HG03064 (cell line): ENCODE measurements at regions not wholly inside any gene's neighbourhood (a gene's known extent, or its start where the extent isn't known, plus 50 kb on each side); places are given as distances from the start of the nearest gene placed in this dataset.
"Not testable (repeated sequence)": the region's sequence is repeated elsewhere in the genome, so short reads cannot be mapped to it uniquely, and the experiment has no call there.

ENCODE experiments used
- ATAC-seq: cut with Tn5 transposase; IDR thresholded peaks from one replicate; pipeline ENCODE4 v1.9.1; 2021; ENCODE audit warnings: low read depth; ENCODE audit not compliant: unreplicated experiment

DNA sequence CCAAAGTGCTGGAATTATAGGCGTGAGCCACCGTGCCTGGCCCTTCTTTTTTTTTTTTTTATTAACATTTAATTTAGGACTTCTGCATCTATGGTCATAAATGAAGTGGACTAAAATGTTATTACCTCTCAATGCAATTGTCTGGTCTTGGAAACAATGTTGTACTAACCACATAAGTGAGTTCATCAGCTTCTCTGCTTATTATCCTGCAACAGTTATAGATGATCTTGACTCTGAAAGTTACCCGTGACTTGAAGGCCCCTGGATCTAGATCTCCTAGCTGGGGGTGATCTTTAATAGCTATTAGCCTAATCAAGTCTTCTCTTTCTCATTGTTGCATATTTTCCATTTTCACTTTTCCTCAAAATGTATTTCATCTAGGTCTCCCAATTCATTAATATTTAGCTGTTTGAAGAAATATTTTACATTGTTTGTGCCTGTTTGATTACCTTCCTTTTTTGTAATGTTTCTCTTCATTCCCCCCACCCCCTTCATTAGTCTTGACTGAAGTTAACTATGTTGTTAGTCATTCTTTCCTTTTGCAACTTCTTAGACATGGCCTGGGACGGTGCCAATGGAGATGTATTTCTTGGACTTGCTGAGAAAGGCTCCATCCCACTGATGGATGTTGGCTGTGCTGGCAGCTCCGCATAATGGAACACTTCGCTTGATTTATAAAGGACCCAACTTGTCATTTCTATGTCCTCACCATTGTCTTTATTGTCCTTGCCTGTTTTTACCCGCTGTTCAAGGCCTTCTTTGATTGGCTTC lies 141.6 kb upstream of the RIOK3 start:
- no peak for ATAC-seq

DNA sequence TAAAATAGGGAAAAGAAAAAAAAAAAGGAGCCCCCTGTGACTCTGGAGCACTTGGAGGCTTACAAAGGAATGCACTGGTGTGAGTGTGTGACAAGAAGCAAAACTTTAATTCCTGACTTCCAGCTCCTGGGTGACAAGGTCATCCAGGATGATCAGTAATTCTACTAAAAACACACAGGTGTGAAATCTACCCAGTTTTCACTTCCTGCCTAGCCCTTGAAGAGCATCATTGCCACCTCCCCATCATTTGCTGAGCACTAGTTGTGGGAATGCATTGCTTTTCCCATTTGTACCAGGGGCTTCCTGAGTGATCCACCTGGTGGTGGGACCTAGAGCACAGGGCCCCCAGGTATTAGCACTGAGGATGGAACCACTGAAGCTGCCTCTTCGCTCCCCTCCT lies 139.7 kb upstream of the RIOK3 start:
- ATAC-seq, result no peak

DNA sequence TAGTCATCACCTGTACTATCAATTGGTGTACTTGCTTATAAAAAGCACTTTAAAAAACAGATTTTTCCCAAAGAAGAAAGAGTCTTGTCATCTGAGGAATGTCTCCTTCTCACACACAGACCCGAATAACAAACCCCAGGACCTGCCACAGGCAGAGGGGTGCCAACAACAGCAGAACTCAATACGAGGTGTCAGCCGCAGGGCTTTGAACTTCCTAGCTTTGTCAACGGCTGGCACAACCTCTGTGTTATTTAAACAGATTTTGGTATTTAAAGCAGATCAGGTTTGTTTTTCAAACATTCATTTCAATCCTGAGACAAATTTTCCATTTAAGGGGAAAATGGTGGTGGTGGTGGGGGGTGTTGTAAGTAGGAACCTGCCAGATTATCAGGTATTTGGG lies 138.4 kb upstream of the RIOK3 start:
- no peak for ATAC-seq

DNA sequence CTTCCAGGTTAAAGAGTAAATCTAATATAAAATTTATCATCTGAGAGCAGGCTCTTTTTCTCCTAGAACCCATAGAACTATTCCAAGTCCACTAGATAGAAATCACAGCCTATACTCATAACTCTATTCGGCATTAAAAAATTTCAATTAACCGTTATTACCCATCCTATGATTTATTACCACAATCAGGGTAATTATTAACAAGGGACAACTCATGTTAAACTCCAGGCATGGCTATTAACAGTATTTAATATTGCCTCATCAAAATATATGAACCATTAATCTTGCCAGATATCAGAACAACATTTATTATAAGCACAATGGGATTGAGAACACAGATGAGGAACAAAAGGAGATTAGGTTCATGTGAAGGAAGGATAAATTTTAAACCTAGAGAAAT lies 136.8 kb upstream of the RIOK3 start:
- no peak for ATAC-seq

DNA sequence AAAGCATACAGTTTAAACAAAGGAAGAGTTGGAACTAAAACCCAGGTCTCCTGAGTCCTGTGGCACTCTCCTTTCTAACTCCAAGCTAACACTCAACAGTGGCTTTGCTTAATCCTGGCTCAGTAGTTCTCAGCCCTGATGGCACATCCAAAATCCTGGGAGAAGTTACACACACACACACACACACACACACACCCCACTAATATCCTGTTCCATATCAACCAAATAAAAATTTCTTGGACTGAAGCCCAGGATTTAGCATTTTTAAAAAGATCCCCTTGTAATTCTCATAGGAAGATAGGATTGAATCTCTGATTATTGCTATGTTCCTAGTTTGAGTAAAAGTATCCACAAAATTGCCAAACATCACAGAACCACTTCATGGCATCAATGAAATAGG lies 136.1 kb upstream of the RIOK3 start:
- no peak for ATAC-seq

DNA sequence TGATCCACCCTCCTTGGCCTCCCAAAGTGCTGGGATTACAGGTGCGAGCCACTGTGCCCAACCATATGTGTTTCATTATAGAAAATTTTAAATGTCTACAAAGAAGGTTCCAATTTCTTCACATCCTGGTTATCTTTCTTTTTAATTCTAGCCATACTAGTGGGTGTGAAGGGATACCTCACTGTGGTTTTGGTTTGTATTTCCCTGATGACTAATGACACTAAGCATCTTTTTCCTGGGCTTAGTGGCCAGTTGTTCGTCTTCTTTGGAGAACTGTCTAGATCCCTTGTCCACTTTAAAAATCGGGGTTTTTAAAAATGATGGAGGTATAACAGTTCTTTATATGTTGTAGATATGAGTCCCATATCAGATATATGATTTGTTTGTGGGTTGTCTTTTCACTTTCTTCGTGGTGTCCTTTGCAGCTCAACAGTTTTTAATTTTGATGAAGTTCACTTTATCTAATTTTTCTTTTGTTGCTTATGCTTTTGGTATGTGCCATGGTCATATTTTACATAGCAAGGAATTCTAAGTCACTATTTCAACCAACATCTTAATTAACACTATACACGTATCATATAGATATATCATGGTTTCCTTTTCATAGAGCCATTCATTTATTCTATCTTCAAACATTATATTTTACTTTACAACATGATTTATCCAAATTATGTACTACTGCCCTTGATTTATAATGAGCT lies 135.0 kb upstream of the RIOK3 start:
- ATAC-seq, result no peak

DNA sequence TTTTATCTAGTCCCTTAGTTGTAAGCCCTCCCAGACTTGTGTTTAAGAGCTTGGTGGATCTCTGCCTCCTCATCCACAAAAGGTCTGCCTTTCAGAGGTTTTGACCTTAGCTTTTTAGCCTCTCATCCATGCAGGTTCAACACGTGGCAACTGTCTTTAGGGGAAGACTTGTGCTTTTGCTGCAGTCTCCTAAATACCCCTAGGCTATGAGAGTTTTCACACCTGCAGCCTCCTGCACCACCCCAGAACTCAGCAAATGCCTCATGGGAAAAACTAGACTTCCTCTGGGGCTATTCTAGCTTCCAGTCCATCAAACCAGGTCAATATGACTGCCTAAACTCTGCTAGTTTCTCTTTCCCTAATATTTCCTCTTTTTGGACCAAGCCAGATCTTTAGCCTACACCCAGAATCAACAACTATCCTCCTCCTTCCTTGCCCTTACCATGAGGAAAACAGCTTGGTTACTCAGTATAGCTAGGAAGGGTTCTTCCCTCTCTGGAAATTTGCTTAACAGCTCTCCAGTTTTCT lies 132.3 kb upstream of the RIOK3 start:
- ATAC-seq, result no peak

DNA sequence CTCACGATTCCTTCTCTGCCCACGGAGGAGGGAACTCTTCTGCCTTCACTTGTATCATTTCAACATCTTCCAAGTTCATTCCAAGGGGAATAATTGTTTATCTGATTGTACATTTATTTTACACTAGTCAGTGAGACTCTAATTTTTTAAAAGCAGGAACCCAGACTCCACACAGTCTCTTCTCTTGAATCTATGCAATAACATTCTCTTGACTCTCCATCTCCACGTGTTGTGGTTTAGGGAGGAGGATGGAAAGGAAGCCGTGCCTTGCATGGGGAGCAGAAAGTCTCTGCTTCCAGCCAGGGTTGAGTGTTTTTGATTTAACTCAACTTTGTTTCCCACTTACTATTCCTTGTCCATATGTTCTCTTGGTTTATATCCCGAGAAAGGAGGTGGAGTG lies 131.1 kb upstream of the RIOK3 start:
- no peak for ATAC-seq

DNA sequence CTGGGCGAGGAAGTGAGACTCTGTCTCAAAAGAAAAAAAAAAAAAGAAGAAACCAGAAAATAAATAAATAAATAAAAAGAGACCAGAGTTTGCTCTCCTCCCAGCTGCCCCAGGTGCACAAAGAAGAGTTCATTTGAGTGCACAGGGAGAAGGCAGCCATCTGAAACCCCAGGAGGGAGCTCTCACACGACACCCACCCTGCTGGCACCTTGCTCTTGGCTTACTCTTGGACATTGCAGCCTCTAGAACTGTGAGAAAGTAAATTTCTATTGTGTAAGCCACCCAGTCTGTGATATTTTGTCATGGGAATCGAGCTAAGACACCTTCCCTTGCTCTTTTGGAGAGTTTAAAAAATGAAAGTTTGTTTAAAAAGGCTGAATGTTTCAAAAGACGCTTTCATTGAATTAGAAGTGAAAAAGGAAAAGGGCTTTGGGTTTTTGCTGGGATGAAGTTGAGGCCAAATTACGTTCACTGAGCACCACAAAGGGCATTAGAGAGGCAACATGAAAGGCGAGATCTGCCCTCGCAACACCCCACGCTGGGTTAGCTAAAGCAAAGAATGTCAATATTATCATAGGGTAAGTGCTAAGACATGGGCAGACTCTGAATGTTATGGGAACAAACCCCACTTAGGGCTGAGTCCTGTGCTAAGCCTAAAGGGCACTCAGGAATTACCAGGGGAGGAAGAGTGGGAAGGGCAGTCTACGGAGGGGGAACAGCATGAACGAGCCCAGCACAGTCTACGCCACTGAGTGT lies 128.9 kb upstream of the RIOK3 start:
- no peak for ATAC-seq

DNA sequence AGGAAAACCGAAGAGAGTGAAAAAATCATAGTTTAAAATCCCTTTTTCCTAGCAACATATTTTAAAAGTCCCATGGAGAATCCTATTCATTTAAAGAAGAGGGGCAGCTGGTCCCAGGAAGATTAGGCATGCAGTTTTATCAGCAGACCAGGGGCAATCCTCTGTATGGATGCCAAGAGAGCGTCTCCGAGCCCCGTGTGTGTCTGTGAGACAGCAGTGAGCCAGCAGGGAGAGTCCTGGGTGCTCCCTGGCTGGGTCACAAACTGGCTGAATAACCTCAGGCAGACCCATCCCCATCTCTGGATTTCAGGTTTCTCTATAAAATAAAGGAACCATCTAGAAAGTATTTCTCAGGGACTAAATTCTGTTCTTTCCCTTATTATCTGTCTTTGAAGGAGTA lies 128.2 kb upstream of the RIOK3 start:
- no peak for ATAC-seq

DNA sequence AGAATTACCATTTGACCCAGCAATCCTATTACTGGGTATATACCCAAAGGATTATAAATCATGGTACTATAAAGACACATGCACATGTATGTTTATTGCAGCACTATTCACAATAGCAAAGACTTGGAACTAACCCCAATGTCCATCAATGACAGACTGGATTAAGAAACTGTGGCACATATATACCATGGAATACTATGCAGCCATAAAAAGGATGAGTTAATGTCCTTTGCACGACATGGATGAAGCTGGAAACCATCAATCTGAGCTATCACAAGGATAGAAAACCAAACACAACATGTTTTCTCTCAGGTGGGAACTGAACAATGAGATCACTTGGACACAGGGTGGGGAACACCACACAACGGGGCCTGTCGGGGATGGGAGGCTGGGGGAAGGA lies 123.4 kb upstream of the RIOK3 start:
- not testable (repeated sequence) for ATAC-seq

DNA sequence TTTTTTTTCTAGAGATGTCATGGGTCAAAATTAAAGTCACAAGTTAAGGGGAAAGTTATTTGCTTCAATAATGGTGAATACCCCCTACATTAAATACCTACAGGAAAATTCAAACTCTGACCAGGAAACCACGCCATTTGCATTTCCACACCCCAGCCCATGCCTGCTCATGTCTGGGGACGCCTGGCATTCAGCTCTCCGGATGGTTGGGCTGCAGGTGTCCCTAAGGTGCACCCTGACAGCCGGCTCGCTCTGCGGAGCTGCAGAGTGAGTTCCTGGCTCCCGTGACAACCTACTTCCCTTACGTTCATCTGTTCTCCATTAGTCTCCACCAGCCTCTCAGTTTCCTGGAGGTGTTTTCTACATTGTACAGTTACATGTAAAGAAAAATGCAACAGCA lies 122.7 kb upstream of the RIOK3 start:
- ATAC-seq, result peak; percentile 68

DNA sequence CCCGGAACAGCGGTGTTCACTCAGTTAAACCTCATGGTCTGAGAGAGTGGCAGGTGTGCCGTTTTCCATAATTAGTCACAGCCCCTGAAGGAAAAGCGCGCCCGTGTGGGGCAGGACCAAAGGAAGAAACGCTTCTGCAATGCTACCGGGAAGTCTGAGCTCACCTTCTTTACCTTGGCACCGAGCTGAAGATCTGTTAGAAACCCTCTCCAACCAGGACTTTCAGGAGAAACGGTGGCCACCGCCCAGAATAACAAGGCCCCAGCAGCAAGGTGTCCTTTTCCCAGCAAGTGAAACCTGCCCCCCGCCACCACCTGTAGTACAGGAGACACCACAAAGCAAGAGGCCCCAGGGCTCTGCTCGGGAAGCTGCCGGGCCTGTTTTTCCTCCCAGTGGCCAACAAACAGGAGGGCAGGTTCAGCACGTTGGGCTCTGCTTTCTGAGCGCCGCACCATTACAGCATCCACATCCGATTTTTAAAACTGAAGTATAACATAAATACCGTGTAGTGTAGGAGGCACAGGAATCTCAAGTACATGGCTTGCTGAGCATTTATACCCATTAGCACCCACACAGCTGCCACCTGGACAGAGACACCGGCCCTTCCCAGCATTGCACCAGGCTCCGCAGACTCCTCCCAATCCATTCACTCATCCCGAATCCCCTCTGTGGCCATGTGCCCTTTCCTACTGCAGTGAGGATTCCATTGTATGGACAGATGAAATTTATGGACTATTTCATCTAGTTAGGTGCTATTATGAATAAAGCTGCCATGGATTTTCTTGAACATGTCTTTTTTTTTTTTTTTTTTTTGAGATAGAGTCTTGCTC lies 121.8 kb upstream of the RIOK3 start:
- ATAC-seq, result no peak

DNA sequence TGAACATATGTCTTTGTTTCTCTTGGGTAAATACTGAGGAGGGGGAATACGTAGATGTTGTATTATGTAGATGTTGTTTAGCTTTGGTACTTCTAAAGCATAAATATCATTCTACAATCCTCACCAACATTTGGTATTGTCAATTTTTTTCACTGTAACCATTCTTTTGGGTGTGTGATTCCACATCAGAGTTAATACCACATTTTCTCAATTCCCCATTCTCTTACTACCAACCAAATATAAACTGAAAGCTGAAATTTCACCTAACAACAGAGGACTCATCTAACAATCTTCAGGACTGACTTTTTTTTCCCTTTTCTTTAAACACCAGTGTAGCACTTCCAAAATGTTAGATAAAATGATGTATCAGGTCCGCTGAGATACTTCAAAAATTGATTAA lies 120.7 kb upstream of the RIOK3 start:
- ATAC-seq, result no peak

DNA sequence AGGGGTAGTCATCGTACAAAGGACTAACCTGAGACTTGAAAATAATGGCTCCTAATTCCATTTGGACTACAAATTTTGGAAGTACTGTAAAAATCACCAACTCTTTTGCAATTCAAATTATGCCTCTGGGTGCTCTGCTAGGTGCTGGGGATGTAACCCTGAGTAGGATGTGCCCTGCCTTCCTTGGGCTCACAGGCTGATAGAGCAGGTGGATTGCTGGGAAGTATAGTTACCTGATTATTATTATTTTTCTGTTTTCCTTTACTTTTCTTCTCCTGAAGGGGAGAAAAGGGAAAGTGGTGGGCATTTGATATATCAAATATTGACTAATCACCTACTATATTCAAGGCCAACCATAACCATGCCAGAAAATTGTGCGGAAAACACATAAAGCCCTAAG lies 119.3 kb upstream of the RIOK3 start:
- ATAC-seq, result no peak

DNA sequence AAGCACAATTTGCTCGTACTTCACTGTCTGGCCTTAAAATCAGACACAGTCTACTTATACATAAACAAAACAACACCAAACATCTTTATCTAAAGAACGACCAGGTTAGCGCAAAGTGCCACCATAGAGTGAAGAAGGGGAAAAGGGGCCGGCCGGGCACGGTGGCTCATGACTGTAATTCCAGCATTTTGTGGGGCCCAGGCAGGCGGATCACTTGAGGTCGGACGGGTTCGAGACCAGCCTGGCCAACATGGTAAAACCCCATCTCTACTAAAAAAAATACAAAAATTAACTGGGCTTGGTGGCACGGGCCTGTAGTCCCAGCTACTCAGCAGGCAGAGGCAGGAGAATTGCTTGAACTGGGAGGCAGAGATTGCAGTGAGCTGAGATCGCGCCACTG lies 118.5 kb upstream of the RIOK3 start:
- ATAC-seq, result no peak

DNA sequence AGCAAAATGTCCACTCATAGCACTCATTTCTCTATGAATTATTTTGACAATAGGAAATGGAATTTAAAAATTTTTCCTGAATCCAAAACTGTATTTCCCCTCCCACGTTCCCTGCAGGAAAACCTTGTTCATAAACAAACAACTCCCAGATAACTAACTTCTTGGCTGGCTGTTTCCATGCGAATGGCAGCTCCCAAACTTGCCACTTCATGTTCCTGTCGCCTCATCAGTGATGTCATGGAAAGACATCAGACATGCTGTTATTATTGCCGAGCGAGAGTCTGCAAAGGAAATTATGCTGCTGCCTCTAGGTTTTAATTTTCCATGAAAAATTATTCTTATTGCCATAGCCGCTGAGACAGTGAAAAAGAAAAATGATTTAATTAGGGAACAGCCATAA lies 117.0 kb upstream of the RIOK3 start:
- no peak for ATAC-seq

DNA sequence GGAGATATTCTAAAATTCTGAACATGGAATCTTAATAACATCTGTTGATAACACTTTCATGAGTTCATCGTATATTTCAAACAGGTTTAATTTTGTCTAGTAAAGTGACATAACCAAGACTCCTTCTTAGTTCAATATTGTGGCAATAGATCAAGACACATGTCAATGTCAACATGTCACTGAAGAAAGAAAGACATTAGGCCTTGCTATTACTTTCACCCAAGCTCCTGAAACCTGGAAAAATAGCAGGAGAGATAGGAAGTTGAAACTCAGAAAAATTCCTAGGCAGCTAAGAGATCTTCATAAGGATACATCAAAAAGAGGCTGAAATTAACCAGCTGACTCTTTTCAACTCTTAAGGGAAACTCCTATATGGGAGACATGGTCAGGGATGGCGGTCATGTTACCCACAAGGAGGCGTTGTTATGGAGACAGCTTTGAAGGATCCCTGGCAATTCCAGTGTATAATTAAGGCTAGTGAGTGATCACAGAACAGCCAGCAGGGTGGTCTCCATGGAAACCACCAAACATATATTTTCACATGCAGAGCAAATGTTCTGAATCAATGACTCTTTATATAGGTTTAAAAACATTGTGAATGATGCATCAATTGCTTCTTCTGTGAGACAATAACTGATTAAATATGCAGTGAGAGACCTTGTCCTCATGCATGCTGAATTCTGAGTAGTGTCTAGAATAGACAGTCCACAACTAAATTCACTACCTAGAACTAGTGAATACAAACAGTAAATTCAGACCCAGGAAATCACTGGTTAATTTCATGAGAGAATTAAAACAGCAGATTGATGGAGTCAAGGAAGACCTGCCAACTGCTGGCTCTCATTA lies 115.3 kb upstream of the RIOK3 start:
- no peak for ATAC-seq

DNA sequence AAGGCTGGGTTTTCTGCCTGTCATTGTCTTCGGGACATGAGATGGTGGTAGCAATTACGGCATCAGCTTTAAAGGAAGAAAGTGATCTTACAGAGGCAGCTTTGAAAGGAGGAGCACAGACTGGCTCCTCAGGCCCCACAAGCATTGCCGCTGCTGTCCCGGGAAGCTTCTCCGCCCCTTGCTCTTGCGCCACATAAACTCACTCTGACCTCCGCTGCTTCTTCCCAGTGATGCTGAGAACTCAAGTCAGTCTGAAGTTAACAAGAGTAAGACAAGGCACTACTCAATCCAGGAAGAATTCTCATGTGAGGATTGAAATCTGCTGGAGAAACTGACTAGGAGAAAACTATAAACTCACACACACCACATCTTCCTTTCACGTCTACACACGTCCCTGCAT lies 112.4 kb upstream of the RIOK3 start:
- ATAC-seq, result no peak

DNA sequence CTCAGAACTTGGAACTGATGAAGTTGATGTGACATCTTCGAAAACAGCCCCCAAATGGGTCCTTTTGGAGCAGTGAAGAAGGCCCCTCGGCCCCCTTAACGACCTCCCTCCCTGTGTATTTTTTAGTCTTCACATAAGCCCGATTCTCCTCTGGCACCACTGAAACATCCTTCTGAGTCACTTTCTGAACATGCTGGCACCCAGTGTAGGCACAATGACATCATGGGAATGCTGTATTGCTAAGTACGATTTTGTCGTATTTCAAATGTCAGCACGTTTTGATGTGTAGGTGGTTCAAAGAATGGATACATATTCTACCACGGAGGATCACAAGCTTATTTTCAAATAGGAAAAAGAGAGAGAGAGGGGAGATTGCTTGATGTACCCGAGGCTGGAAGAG lies 111.7 kb upstream of the RIOK3 start:
- ATAC-seq, result no peak
